GM19043 (cell line): ENCODE measurements at regions not wholly inside any gene's neighbourhood (a gene's known extent, or its start where the extent isn't known, plus 50 kb on each side); places are given as distances from the start of the nearest gene placed in this dataset.
"Not testable (repeated sequence)": the region's sequence is repeated elsewhere in the genome, so short reads cannot be mapped to it uniquely, and the experiment has no call there.

ENCODE experiments used
- ATAC-seq: cut with Tn5 transposase; IDR thresholded peaks from one replicate; pipeline ENCODE4 v1.9.1; 2021; ENCODE audit warnings: low read depth; ENCODE audit not compliant: unreplicated experiment

DNA sequence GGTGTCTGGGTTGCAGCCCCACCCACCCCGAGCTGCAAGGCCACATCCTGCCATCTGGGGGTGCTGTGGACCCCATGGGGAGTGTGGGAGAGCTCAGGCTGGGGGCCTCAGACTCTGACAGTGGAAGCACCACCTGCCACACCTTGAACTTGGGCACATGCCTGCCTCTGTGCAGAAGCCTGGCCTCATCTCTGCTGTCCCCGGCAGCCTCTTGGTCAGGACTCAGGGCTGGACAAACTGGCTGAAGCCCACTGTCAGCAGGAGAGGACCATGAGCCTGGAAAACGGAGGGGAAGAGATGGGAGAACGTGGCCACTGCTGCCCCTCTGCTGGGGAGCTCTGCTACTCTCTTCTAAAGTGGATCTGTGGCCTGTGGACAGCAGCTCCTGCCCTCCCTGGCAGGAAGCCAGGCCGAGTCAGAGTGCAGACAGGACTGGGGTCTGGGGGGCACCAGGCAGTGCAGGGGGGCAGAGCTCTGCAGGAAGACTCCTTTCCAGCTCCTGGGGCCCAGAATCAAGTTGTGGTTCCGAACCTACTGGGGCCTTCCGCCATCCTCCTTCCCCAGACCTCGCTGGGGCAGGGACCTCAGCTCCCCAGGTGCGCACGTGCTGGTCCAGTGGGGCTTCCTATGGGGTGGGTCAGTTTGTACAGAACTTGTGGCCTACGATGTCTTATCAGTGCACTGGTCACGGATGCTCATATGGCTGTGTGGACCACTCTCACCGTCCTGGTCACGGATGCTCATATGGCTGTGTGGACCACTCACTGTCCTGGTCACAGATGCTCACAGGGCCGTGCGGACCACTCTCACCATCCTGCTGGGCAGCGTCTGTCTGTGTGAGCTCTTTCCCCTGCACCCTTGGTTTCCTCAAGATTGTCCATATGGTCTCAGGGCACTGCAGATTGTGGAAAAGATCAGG lies 207.7 kb downstream of the LAT start:
- no peak for ATAC-seq

DNA sequence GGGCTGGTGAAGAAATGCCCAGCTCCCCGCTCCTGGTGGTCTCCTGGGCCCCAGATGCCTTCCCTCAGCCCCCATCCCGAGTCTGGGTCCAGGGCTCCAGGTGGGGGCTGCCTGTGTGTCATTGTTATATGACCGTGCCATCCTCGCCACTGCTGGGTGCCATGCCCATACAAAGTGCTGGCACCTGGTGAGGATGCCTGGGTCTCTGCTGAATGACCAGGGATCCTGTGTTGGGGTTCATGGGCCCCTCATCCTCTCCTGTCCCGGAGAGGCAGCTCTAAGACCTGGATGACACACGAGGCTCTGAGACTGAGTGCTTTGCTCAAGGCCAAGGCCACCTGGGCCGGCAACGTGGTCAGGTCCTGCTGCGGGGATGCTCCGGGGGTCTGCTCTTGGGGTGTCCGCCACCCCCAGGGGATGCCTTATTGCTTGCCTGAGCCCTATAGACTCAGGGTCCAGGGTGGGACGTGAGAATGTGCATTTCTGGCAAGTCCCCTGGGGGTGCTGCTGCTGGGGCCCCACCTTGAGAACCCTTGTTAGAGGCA lies 206.9 kb downstream of the LAT start:
- not testable (repeated sequence) for ATAC-seq

DNA sequence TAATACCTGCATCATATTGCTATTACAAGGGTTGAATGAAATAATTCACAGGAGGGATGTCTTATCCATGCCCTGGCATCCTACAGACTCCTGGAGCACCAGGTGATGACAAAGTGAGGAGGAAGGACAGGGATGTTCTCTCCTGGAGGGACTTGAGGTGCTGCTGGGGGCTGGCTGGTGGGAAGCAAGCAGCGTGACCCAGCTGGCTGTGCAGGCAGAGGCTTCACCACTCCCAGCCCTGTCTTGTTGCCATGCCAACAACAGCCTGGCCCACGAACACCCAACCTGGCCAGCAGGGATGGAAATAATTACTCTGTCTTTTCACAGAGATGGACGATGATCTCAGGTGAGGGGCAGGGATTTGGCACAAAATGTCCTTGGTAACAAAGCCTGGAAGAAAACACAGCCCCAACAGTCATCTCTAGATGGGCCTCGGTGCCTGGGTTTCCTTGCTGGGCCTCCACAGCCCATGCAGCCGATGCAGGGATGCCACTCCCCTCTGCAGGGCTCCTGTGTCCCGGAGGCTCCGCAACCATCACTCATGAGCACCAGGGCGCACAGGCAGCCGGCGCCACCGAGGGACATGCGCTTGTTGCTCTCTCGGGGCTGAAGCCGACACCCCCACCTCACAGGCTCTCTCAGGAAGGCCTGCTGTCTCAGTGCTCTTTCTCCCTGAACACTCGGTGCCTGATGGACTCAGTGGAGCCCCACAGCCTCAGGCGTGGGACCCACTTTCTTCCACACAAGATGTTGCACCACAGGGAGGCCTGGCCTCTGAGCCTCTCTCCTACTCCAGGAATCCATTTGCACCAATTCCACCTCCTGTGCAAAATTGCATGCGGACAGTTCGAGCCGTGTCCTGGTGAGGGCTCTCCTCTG lies 205.9 kb downstream of the LAT start:
- not testable (repeated sequence) for ATAC-seq

DNA sequence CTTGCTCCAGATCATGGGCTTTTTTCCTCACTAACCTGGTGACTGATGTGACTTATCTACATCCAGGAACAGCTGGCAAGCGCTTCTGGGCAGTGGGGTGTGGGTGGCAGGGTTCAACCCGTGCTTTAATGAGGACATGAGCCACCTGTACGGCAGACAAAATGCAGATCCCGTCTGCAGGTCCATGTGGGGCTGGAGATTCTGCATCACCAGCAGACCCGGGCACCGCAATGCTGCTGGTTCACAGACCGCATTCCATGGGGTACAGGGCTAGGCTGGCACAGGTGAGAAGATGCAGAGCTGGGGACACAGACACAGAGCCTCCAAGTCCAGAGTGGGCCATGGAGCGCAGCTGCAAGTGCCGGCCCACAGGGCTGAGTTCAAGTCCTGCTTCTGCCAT lies 204.0 kb downstream of the LAT start:
- ATAC-seq = not testable (repeated sequence)

DNA sequence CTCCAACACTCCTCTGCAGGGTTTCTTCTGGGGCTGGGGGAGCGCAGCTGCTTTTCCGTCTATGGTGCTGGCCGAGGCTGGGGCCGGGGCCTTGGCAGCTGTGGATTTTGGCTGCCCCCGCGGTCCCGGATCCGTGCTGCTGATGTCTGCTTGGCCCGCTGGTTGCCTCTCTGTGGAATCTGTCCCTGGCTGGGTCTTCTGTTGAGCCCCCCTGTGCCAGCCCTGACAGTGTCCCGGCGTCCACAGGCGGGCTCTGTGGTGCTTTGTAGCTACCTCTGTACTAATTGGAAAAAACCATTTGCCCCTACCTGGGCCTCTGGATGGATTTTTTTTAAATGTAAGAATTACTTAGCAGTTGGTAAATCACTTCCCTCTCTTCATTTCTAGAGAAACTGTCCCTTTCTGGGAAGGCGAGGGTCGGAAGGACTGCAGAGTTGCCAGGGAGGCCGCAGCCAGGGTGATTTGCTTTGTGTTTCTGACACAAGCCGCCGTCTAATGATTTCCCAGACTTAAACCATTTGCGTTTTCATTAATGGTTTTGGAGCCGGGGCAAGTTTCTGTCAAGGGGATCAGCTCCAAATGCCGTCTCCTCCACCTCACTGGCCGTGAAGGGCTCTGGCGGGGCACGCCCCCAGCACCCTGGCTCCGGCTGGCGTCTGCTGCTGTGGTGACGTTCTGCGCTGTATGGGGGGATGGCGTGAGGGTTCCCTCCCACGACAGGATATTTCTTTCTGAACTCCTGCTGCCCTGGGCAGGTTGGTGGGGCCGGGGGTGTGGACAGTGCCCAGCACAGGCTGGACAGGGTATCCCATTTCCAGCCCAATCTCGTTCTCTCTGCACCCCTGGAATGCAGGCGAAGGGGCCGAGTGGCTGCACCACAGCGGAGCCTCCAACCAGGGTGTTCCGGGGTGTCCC lies 201.7 kb downstream of the LAT start:
- not testable (repeated sequence) for ATAC-seq

DNA sequence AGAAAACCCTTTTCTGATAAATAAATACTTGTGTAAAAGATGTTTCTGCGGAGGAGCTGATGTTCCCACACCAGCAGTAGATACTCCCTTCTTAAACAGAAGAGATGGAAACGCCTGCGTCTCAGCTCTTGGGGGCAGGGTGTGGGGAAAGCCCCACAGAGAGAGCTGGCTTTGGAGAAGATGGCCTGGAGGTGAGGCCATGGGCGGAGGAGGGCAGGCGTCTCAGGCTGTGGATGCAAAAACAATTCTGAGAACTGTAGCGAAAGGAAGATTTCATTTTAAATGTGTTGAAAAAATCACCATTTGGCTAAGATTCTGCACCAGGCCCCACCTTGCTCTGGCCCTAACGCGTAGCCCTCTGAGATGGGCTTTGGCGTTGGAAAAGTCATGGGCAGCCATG lies 201.0 kb downstream of the LAT start:
- not testable (repeated sequence) for ATAC-seq

DNA sequence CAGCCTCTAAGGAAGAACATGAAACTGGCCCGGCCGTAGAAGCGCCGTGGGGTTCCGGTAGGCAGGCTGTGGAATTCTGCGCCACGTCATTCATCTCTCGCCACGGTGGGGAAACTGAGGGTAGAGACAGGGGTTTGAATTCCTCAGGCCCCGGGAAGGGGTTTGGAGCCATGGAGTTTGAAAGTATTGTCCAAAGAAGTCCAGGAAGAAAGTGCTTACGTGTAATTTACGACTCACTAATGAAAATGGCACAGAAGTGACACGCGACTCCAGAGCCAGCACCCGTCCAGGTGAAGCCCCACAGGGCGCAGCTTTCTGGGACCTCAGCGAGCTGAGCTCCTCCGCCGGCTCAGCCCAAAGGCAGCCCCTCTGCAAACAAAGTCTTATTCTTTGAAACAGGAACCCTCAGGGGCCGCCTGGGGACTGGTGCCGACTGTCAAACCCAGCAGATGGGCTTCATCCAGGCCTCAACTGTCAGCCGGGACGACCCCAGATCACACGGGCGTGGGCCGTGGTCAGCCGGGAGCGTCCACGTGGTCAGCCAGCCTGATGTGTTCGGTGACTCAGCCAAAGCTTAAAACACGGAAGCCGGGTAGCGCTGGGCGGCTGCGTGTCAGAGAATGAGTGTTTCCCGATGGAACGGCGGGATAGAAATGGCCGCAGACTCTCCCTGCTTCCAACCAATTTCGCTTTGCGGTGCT lies 200.0 kb downstream of the LAT start:
- not testable (repeated sequence) for ATAC-seq

DNA sequence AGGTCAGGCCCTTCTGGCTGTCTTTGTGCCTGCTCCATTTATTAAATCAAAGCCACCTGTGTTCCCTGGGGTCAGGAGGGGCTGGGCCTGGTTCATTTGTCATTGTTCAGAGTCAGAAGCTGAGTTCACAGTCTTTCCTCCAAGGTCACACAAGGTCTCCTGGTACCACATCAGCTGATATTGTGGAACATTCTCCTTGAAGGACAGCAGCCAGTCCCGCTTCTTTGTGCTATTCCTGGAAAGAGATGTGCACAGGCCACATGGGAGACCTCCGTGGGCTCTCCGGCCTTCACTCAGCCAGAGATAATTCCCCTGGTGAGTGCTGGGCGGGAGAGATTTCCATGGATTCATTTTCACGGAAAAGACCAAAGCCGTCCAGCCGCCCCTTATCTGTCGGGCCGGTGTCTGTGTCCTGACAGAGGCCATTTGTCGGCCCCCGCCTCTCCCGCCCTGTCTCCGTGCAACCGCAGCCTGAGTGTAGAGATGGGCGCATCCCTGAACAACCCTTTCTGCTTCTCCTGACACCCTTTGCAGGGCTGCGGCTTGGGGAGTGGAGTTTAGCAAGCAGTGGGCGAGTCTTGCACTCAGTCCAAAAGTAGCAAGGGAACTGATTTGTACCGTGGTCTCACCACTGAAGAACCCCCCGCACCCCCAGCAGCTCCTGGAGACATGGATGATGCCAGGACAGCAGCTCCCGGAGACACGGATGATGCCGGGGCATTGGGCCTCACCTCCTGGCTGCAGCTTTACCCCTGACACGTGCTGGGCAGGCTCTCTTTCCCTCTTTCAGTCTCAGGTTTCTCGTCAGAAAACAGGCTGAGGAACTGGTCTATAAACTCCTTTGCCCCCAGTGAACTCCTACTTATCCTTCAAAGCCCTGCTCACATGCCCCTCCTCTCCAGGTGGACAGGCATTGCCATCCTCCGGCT lies 198.4 kb downstream of the LAT start:
- ATAC-seq = not testable (repeated sequence)

DNA sequence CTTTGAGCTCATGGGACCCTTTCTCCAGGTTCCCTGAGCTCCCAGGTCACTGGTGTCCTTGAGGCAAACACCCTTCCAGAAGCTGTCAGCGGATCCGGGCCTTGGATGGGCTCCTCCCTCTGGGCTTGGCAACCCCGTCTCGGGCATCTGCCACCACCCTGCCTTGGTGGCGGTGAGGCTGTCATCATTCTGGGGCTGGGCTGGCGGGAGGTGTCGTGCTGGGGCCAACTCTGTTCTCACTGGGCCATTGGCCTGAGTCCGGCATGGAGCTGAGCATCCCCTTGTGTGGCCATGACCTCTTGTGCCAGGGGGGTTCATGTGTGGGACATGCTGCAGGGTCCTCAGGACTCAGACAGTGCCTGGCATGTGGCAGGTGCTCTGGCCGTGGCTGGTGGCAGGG lies 197.6 kb downstream of the LAT start:
- no peak for ATAC-seq

DNA sequence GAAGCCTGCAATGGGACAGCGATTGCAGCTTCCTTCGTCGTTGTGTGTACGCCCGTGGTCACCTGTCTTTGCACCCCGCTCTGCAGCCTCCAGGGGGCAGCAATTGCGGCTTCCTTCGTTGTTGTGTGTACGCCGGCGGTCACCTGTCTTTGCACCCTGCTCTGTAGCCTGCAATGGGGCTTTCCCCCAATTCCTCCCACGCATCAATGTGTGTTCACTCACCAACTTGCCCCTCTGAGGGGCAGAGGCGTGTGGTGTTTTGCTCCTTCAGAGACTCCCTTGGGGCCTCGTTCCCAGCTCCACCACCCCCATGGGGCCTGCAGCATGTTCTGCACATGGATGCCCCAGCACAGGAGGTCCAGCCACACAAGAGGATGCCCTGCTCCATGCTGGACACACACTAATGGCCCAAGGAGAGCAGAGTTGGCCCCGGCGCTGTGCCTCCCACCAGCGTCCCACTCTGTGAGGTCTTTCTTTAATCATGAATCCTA lies 197.1 kb downstream of the LAT start:
- ATAC-seq = not testable (repeated sequence)

DNA sequence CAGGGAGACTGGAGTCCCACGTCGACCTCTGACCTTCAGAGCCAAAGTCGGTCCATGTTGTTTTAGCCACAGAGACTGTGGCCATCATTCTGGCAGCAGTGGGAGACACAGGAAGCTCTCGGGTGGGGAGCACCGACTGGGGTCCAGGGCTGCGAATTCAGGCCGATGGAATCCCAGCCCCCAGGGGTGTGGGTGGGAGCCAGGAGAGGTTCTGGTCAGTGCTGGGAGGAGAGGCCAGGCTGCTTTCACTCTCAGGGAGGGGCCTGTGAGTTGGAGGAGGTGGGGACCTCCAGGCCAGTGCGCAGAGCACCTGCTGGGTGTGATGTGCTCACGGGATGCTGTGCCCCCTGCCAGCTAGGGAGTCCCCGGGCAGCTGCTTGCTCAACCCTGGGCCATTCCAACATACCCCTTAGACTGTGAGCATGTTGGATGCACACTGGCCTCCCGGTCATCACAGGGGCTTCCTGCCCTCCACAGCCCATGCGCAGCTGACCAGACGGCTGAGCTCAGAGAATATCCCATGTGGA lies 196.5 kb downstream of the LAT start:
- not testable (repeated sequence) for ATAC-seq

DNA sequence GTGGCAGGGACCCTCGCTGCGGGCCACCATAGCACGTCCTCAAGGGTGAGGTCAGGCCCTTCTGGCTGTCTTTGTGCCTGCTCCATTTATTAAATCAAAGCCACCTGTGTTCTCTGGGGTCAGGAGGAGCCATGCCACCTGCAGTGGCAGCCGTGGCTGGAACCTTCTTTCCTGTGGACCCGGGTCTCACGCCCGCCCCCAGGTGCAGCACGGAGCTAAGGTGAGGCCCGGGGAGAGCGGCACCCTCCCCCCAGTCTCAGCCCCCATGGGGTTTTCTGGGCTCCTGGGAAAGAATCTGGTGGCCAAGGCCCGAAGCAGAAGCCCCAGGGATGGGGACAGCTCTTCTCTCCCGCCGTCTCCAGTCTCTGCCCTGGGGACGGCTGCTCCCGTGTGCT lies 195.4 kb downstream of the LAT start:
- ATAC-seq = not testable (repeated sequence)

DNA sequence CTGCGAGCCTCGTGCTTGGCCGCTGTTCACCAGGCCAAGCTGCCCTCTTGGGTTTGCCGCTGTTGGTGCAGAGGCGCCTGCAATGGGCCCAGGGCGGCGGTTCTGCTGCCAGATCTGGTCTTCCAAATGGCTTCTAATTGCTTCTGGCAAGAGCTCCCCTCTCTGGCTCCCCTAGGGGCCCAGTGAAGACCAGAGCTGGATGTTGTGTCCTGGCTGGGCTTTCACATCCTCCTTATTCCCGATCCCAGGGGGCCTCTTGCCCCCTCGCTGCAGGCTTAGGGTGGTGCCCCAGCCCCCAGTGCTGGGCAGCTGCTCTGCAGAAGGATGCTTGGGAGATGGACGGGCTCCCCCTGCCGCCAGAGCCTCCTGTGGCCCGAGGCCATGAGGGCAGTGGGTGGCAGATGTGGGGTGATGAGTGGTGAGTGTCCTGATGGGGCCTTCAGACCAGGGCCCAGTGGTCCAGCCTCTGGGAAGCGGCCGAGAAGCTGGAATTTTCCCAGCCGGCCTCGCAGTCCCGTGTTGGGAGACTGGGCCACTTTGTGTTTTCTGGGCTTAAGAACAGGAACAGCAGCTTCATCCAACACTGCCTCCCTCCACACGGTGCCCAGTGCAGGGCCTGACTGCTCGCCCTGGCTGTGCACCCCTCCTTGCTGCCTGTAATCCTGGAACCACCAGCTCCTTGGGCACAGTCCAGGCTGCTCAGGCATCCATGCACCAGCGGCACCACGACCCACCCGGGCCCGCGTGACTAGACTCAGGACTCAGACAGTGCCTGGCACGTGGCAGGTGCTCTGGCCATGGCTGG lies 194.8 kb downstream of the LAT start:
- ATAC-seq = not testable (repeated sequence)

DNA sequence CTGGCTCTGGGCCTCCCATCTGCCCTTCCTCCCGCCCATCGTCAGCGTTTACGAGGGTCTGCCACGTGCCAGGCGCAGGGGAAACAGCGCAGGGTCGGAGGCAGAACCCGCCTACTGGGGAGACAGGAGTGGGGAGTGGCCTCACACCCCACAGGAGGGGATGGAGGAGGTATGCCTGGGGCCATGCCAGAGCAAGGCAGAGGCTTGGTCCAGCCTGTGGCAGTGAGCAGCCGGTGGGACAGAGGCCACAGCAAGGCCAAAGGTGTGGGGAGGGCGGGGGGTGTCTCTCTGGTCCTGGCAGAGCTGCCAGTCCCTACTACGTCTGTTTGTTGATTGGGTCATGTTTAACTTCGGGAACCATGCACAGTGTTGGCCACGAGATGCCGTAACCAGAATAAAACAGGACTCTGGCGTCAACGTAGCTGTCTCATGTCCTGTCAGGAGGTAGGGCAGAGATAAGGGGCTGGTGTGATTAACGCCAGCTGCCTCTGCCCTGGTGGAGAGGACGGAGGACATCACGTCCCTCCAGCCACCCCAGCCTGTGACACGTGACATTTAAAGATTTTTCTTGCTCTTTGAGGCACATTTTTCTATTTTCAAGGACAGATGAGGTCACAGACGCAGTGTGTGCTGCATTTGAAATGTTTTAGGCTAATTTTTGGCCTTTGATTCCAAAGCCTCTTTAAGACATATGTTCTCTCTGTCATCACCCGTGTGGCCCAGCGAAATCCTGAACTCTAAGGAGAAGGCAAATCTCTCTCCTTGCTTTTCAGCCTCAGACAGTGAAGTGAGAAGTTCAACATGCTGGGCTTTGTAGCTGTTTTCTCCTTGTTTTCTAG lies 193.3 kb downstream of the LAT start:
- ATAC-seq = not testable (repeated sequence)

DNA sequence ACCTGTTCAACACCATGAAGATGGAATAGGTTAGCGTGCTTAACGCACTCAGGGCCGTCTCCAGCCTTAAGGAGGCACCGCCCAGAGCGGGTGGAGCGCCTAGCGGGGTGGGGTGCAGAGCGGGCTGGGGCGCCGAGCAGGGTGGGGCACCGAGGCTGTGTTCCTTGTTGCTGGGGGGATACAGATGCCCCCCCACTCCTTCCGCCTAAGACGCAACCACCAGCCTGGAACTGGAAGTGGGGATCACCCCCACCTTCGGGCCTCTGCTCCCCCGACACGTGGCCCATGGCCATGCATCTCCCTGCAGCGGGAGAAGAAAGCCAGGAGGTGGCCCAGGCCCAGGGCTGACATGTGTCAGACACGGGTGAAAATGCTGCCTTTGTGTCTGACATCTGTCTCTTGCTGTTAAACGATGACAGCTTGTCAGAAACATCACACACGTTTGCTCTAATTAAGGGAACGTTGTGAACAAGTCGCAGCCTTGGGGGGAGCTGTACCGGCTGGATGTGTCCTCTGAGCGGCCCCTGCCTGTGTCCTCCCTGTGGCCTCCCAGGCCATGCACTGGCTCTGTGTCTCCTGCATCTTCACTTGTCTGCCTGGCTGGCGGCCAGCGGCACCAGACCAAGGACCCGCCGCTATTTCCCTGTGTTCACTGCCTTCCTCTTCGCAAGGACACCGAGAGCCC lies 192.5 kb downstream of the LAT start:
- not testable (repeated sequence) for ATAC-seq

DNA sequence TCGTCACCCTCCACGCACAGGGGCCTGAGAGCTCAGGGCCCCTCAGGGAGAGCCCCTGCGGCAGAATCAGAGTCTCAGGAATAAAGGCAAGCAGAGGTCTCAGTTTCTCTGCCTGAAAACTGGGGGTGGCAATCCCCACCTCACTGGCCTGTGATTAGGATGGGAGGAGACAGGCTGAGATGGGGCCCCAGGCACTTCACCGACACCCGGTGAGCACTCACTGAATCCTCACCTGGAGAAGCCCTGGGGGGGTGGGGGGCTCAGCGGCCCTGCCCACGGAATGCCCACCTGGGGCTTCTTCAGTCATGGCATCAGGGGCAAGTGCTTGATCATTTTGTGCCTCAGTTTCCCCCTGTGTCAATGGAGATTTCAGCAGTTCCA lies 192.0 kb downstream of the LAT start:
- ATAC-seq = not testable (repeated sequence)
